ENCODE measurements at regions not wholly inside any gene's neighbourhood (a gene's known extent, or its start where the extent isn't known, plus 50 kb on each side); places are given as distances from the start of the nearest gene placed in this dataset.

- no peaks in the 10 kb centered on the region for H3K9me3 ChIP-seq (ENCODE audit: low read length)
- no peak for TF ChIP-seq TAF1 (IDR thresholded peaks at IDR 0.05; ENCODE audit: low read depth)
- TF ChIP-seq SMC3 (conservative IDR thresholded peaks at IDR 0.05; ENCODE audit: poor library complexity) = no peak
- no peak for TF ChIP-seq REST (IDR thresholded peaks at IDR 0.05; ENCODE audit: borderline replicate concordance)
- TF ChIP-seq, protein P1, sequence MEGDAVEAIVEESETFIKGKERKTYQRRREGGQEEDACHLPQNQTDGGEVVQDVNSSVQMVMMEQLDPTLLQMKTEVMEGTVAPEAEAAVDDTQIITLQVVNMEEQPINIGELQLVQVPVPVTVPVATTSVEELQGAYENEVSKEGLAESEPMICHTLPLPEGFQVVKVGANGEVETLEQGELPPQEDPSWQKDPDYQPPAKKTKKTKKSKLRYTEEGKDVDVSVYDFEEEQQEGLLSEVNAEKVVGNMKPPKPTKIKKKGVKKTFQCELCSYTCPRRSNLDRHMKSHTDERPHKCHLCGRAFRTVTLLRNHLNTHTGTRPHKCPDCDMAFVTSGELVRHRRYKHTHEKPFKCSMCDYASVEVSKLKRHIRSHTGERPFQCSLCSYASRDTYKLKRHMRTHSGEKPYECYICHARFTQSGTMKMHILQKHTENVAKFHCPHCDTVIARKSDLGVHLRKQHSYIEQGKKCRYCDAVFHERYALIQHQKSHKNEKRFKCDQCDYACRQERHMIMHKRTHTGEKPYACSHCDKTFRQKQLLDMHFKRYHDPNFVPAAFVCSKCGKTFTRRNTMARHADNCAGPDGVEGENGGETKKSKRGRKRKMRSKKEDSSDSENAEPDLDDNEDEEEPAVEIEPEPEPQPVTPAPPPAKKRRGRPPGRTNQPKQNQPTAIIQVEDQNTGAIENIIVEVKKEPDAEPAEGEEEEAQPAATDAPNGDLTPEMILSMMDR (IDR thresholded peaks at IDR 0.05; ENCODE audit: poor library complexity, severe bottlenecking) = no peak
- TF ChIP-seq EZH2 (IDR thresholded peaks at IDR 0.05; ENCODE audit: borderline replicate concordance, insufficient read depth, low read length, poor library complexity, severe bottlenecking) = no peak
- no peak for TF ChIP-seq MXI1 (conservative IDR thresholded peaks at IDR 0.05; ENCODE audit: poor library complexity, severe bottlenecking)
- no peak for TF ChIP-seq RAD21 (conservative IDR thresholded peaks at IDR 0.05)
- no peak for TF ChIP-seq POLR2AphosphoS5 (IDR thresholded peaks at IDR 0.05)
- TF ChIP-seq EP300 (conservative IDR thresholded peaks at IDR 0.05; ENCODE audit: poor library complexity, severe bottlenecking) = no peak
- H3K4me3 ChIP-seq (ENCODE audit: low read length) = no peak overlapping the region
- H3K27me3 ChIP-seq (ENCODE audit: insufficient read depth, low read depth, low read length) = no peaks in the 10 kb centered on the region
- H4K20me1 ChIP-seq (ENCODE audit: insufficient read depth) = no peaks in the 10 kb centered on the region
- H2AFZ ChIP-seq (ENCODE audit: low read depth, low read length) = no peak overlapping the region
- no peaks in the 10 kb centered on the region for H3K79me2 ChIP-seq (replicated peaks; ENCODE audit: insufficient read depth, low read length)
- no peak overlapping the region for H3K9ac ChIP-seq (ENCODE audit: low read length)
- H3F3A ChIP-seq (ENCODE audit: insufficient read depth, low read length, poor library complexity, severe bottlenecking) = no peaks in the 10 kb centered on the region
- H3K4me2 ChIP-seq (ENCODE audit: low read length) = no peak overlapping the region
- H3K9me2 ChIP-seq (ENCODE audit: insufficient read depth, low read length) = no peaks in the 10 kb centered on the region
- H3K36me3 ChIP-seq (ENCODE audit: insufficient read depth, low read length) = no peaks in the 10 kb centered on the region
- H3K27ac ChIP-seq (ENCODE audit: low read length) = no peak overlapping the region
Measured at GRCh38 chr17:73974536-73974935, 228.9 kb upstream of the RPL38 start.

DNA sequence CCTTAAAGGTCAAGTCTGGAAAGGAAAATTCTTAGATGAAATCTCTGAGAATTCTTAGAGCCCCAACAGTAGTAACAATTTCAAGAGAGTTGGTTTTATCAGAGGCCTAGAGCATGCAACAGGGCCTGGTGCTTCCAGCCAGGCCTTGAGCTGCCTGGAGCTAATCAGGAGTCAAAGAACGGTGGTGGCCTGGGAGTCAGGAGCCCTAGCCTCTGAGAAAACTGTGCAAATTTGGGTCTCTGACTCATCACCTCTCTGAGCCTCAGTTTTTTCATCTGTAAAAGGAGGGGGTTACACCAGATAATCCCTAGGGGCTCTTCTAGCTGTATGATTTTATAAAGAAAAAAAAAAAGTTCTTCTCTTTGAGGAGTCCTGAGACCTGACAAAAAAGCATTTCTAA is 227.3 kb upstream of the RPL38 start:
- Histone ChIP-seq H3K9me2 (ENCODE audit: insufficient read depth, low read length) (no peaks in the 10 kb centered on the region), H3K27ac (ENCODE audit: low read length) (no peak overlapping the region), H2AFZ (ENCODE audit: low read depth, low read length) (no peak overlapping the region), H3K4me3 (ENCODE audit: low read length) (no peak overlapping the region), H4K20me1 (ENCODE audit: insufficient read depth) (no peaks in the 10 kb centered on the region), H3K4me2 (ENCODE audit: low read length) (no peak overlapping the region), H3K27me3 (ENCODE audit: insufficient read depth, low read depth, low read length) (no peaks in the 10 kb centered on the region), H3K9me3 (ENCODE audit: low read length) (no peaks in the 10 kb centered on the region), H3K9ac (ENCODE audit: low read length) (no peak overlapping the region), H3K79me2 (replicated peaks; ENCODE audit: insufficient read depth, low read length) (no peaks in the 10 kb centered on the region), H3K36me3 (ENCODE audit: insufficient read depth, low read length) (no peaks in the 10 kb centered on the region), H3F3A (ENCODE audit: insufficient read depth, low read length, poor library complexity, severe bottlenecking) (no peaks in the 10 kb centered on the region)
- TF ChIP-seq TAF1 (IDR thresholded peaks at IDR 0.05; ENCODE audit: low read depth) (no peak), REST (IDR thresholded peaks at IDR 0.05; ENCODE audit: borderline replicate concordance) (no peak), EZH2 (IDR thresholded peaks at IDR 0.05; ENCODE audit: borderline replicate concordance, insufficient read depth, low read length, poor library complexity, severe bottlenecking) (no peak), MXI1 (conservative IDR thresholded peaks at IDR 0.05; ENCODE audit: poor library complexity, severe bottlenecking) (no peak)

All from neural cell (in vitro differentiated cells).